Calu3 (cell line): ENCODE measurements at regions not wholly inside any gene's neighbourhood (a gene's known extent, or its start where the extent isn't known, plus 50 kb on each side); places are given as distances from the start of the nearest gene placed in this dataset.

Source experiments
- BruUV-seq: library from RNA; stranded (reverse); fragments of 400-500 nt; replicated peaks from 2 replicates; lab custom pipeline; 2021; lab: Mats Ljungman, UMichigan
- CTCF ChIA-PET: fragments of 300-600 bp; sonication (Branson Sonifier 250); formaldehyde crosslinking; loops from one replicate; lab custom pipeline; 2022; ENCODE audit warnings: antibody characterized with exemption; lab: Charles Lee
- DNase-seq: peaks from one replicate; pipeline ENCODE4 v3.0.0; 2022
- H3K27ac Mint-ChIP-seq: one replicate; pipeline ENCODE4 v1.8.0; 2022; ENCODE audit warnings: mixed read lengths; ENCODE audit not compliant: unreplicated experiment
- H3K27me3 Mint-ChIP-seq: one replicate; pipeline ENCODE4 v1.8.0; 2022; ENCODE audit warnings: mixed read lengths; ENCODE audit not compliant: unreplicated experiment
- H3K36me3 Mint-ChIP-seq: one replicate; pipeline ENCODE4 v1.8.0; 2022; ENCODE audit warnings: mild to moderate bottlenecking, moderate library complexity, mixed read lengths; ENCODE audit not compliant: insufficient read depth, unreplicated experiment
- H3K4me1 Mint-ChIP-seq: one replicate; pipeline ENCODE4 v1.8.0; 2022; ENCODE audit warnings: mild to moderate bottlenecking, low read depth, mixed read lengths; ENCODE audit not compliant: unreplicated experiment
- H3K4me3 Mint-ChIP-seq: one replicate; pipeline ENCODE4 v1.8.0; 2022; ENCODE audit warnings: mild to moderate bottlenecking, low read depth, moderate library complexity, mixed read lengths; ENCODE audit not compliant: unreplicated experiment
- H3K9me3 Mint-ChIP-seq: one replicate; pipeline ENCODE4 v1.8.0; 2022; ENCODE audit warnings: low read depth, mixed read lengths; ENCODE audit not compliant: unreplicated experiment
- CTCF ChIP-seq: fragments of 200-600 bp; IDR thresholded peaks from one replicate; pipeline ENCODE4 v1.8.0; 2022; ENCODE audit warnings: antibody characterized with exemption; ENCODE audit not compliant: unreplicated experiment
- intact Hi-C: fragments of 100-400 bp; cut with micrococcal nuclease; formaldehyde crosslinking; loops from one replicate; pipeline ENCODE4 v1.10.0; 2022; ENCODE audit not compliant: unreplicated experiment

GRCh38 chr12:111073370-111073769, 153.0 kb upstream of the MYL2 start:
- H3K9me3 Mint-ChIP-seq: no peaks in the 10 kb centered on the region
- no peaks in the 10 kb centered on the region for H3K4me1 Mint-ChIP-seq
- H3K27ac Mint-ChIP-seq: no peak overlapping the region
- H3K27me3 Mint-ChIP-seq: peaks cover 89% of the 10 kb centered on the region
- no peak for TF ChIP-seq CTCF
- no peak overlapping the region for H3K4me3 Mint-ChIP-seq
- no peaks in the 10 kb centered on the region for H3K36me3 Mint-ChIP-seq
- CTCF ChIA-PET: no interaction called here
- intact Hi-C loops: no loop called here
- DNase-seq: no peak
- BruUV-seq: no TSS peak

GRCh38 chr12:111072299-111072698, 151.9 kb upstream of the MYL2 start:
- no peak for TF ChIP-seq CTCF
- Mint-ChIP-seq H3K9me3 (no peaks in the 10 kb centered on the region), H3K27me3 (peaks cover 83% of the 10 kb centered on the region), H3K4me1 (no peaks in the 10 kb centered on the region), H3K27ac (no peak overlapping the region), H3K4me3 (no peak overlapping the region), H3K36me3 (no peaks in the 10 kb centered on the region)
- no TSS peak for BruUV-seq
- CTCF ChIA-PET: no interaction called here
- intact Hi-C loops: no loop called here
- DNase-seq: no peak

- CTCF ChIA-PET: no interaction called here
- intact Hi-C loops: no loop called here
These were observed 149.5 kb upstream of the MYL2 start for GRCh38 chr12:111069886-111070285.

GRCh38 chr12:111068290-111068689, 147.9 kb upstream of the MYL2 start:
- no TSS peak for BruUV-seq
- CTCF ChIA-PET: no interaction called here

More at GRCh38 chr12:111069886-111070285, 149.5 kb upstream of the MYL2 start:
- no peaks in the 10 kb centered on the region for H3K4me1 Mint-ChIP-seq
- DNase-seq: no peak
- TF ChIP-seq CTCF: no peak
- BruUV-seq: no TSS peak
- H3K27ac Mint-ChIP-seq: no peak overlapping the region
- H3K4me3 Mint-ChIP-seq: no peak overlapping the region
- H3K36me3 Mint-ChIP-seq: no peaks in the 10 kb centered on the region
- H3K9me3 Mint-ChIP-seq: no peaks in the 10 kb centered on the region
- H3K27me3 Mint-ChIP-seq: peaks cover 72% of the 10 kb centered on the region

More at GRCh38 chr12:111068290-111068689, 147.9 kb upstream of the MYL2 start:
- intact Hi-C loops: no loop called here
- Mint-ChIP-seq H3K27me3 (peaks cover 81% of the 10 kb centered on the region), H3K9me3 (no peaks in the 10 kb centered on the region), H3K27ac (no peak overlapping the region), H3K4me3 (no peak overlapping the region), H3K4me1 (no peaks in the 10 kb centered on the region), H3K36me3 (no peaks in the 10 kb centered on the region)
- no peak for TF ChIP-seq CTCF
- DNase-seq: no peak
